ENCODE measurements at regions not wholly inside any gene's neighbourhood (a gene's known extent, or its start where the extent isn't known, plus 50 kb on each side); places are given as distances from the start of the nearest gene placed in this dataset.
"Not testable (repeated sequence)": the region's sequence is repeated elsewhere in the genome, so short reads cannot be mapped to it uniquely, and the experiment has no call there.

DNA sequence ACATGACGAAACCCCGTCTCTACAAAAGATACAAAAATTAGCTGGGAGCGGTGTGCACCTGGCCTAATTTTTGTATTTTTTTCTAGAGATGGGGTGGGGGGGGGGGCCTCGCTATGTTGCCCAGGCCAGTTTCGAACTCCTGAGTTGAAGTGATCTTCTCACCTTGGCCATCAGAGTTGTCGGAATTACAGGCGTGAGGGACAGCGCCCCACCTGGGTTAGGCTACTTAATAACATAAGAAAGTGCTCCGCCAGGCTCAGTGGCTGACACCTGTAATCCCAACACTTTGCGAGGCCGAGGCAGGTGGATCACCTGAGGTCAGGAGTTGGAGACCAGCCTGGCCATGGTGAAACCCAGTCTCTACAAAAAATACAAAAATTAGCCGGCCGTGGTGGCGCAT, 92.9 kb upstream of the METTL14 start:
- Mint-ChIP-seq H3K4me1 (peaks cover 8 to 19% (median 17%) of the 10 kb centered on the region in 7 donors), H3K4me3 (peak overlapping the region in 3 of 10 donors; percentile 91 to 97 (median 97)), H3K27ac (peak overlapping the region in 8 of 9 donors; percentile 98 to 100 (median 99))
- intact Hi-C loops (cut with micrococcal nuclease): loop anchor here (5.0 to 10.0 kb wide), 3 partner anchors 245 to 623 kb away; partner anchors contain the start of genes SEC24D (in 1 of the 2) and USP53 (in 1 of the 2)
- CTCF ChIA-PET; POLR2A ChIA-PET; H3K36me3 Mint-ChIP-seq; H3K9me3 ChIP-seq (ENCODE audit: control insufficient read depth in 2 of 3, low read length in 3 of 3); DNase-seq; H3K9me3 Mint-ChIP-seq; H3K4me1 ChIP-seq (ENCODE audit: control insufficient read depth in 2 of 2, insufficient read depth in 2 of 2, low read length in 2 of 2); H3K36me3 ChIP-seq (ENCODE audit: control insufficient read depth in 2 of 3, insufficient read depth in 3 of 3, low read length in 3 of 3); H3K27me3 Mint-ChIP-seq; H3K27me3 ChIP-seq (ENCODE audit: control insufficient read depth in 2 of 2, insufficient read depth in 2 of 2, low read length in 2 of 2); ATAC-seq: not testable (repeated sequence)
- peak overlapping the region; percentile 57 for H3K4me3 ChIP-seq (ENCODE audit: low read length)
- peak overlapping the region; percentile 73 for H3K27ac ChIP-seq (ENCODE audit: low read depth, low read length)

- H3K27ac Mint-ChIP-seq; H3K4me3 Mint-ChIP-seq; DNase-seq; H3K27ac ChIP-seq (ENCODE audit: low read depth, low read length); H3K9me3 ChIP-seq (ENCODE audit: control insufficient read depth in 2 of 3, low read length in 3 of 3); ATAC-seq; H3K27me3 ChIP-seq (ENCODE audit: control insufficient read depth in 2 of 2, insufficient read depth in 2 of 2, low read length in 2 of 2); H3K27me3 Mint-ChIP-seq; CTCF ChIA-PET; POLR2A ChIA-PET; H3K36me3 Mint-ChIP-seq; H3K4me3 ChIP-seq (ENCODE audit: low read length); H3K9me3 Mint-ChIP-seq; H3K4me1 ChIP-seq (ENCODE audit: control insufficient read depth in 2 of 2, insufficient read depth in 2 of 2, low read length in 2 of 2); H3K36me3 ChIP-seq (ENCODE audit: control insufficient read depth in 2 of 3, insufficient read depth in 3 of 3, low read length in 3 of 3): not testable (repeated sequence)
- peaks cover 8 to 12% (median 10%) of the 10 kb centered on the region in 7 donors for H3K4me1 Mint-ChIP-seq
- intact Hi-C loops (cut with micrococcal nuclease): loop anchor here in 1 of 2 donors (10.0 kb wide), 1 partner anchor 619 kb away; the partner anchor contains the start of gene USP53
Observed at GRCh38 chr4:118595883-118596282, 89.3 kb upstream of the METTL14 start.

DNA sequence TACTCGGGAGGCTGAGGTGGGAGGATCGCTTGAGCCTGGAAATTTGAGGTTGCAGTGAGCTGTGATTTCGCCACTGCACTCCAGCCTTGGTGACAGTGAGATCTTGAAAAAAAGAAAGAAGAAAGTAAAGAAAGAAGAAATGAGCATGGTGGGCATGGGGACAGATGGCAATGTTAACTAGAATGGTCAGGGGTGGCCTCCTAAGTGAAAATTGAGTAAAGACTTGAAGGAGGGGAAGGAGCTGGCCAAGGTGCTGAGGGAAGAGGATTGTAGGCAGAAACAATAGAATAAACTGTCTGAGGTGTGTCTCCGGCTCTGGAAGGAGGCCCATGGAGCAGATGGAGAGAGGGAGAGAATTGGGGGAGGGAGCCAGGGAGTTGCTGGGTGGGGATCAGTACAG, 60.1 kb upstream of the METTL14 start:
- H3K27me3 ChIP-seq (ENCODE audit: control insufficient read depth in 2 of 2, insufficient read depth in 2 of 2, low read length in 2 of 2); POLR2A ChIA-PET; H3K36me3 ChIP-seq (ENCODE audit: control insufficient read depth in 2 of 3, insufficient read depth in 3 of 3, low read length in 3 of 3); H3K4me1 ChIP-seq (ENCODE audit: control insufficient read depth in 2 of 2, insufficient read depth in 2 of 2, low read length in 2 of 2); H3K4me1 Mint-ChIP-seq; H3K27me3 Mint-ChIP-seq; CTCF ChIA-PET; H3K9me3 ChIP-seq (ENCODE audit: control insufficient read depth in 2 of 3, low read length in 3 of 3); H3K27ac Mint-ChIP-seq; H3K36me3 Mint-ChIP-seq; ATAC-seq; H3K9me3 Mint-ChIP-seq; H3K27ac ChIP-seq (ENCODE audit: low read depth, low read length); H3K4me3 ChIP-seq (ENCODE audit: low read length); DNase-seq; H3K4me3 Mint-ChIP-seq; intact Hi-C loops (cut with micrococcal nuclease): not testable (repeated sequence)

GRCh38 chr4:118629697-118630096, 55.5 kb upstream of the METTL14 start:
- H3K4me3 Mint-ChIP-seq; intact Hi-C loops (cut with micrococcal nuclease); H3K36me3 ChIP-seq (ENCODE audit: control insufficient read depth in 2 of 3, insufficient read depth in 3 of 3, low read length in 3 of 3); H3K27me3 Mint-ChIP-seq; H3K27me3 ChIP-seq (ENCODE audit: control insufficient read depth in 2 of 2, insufficient read depth in 2 of 2, low read length in 2 of 2); DNase-seq; H3K9me3 ChIP-seq (ENCODE audit: control insufficient read depth in 2 of 3, low read length in 3 of 3); H3K4me1 Mint-ChIP-seq; POLR2A ChIA-PET; H3K27ac ChIP-seq (ENCODE audit: low read depth, low read length); H3K4me3 ChIP-seq (ENCODE audit: low read length); ATAC-seq; CTCF ChIA-PET; H3K9me3 Mint-ChIP-seq; H3K4me1 ChIP-seq (ENCODE audit: control insufficient read depth in 2 of 2, insufficient read depth in 2 of 2, low read length in 2 of 2); H3K27ac Mint-ChIP-seq: not testable (repeated sequence)
- peaks cover 8 to 21% (median 9%) of the 10 kb centered on the region in 5 donors for H3K36me3 Mint-ChIP-seq

DNA sequence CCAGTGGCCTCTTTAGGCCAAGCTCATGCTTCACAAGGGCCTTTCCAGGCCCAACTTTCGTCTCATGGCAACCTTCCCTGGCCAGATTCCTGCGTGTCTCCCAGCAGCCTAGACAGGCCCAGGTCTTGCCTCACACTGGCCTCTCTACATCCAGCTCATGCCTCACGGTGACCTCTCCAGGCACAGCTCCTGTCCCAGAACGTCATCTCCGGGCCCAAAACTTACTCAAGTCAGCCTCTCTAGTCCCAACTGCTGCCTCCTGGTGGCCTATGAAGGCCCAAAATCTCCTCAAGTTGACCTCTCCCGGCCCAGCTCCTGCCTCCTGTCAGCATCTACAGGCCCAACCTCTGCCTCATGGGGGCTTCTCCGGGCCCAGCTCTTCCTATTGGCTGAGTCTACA, 54.3 kb upstream of the METTL14 start:
- H3K9me3 ChIP-seq (ENCODE audit: control insufficient read depth in 2 of 3, low read length in 3 of 3); DNase-seq; ATAC-seq; H3K27me3 Mint-ChIP-seq; H3K4me1 Mint-ChIP-seq; intact Hi-C loops (cut with micrococcal nuclease); H3K9me3 Mint-ChIP-seq; H3K4me3 Mint-ChIP-seq; H3K27ac ChIP-seq (ENCODE audit: low read depth, low read length); H3K4me3 ChIP-seq (ENCODE audit: low read length); H3K27me3 ChIP-seq (ENCODE audit: control insufficient read depth in 2 of 2, insufficient read depth in 2 of 2, low read length in 2 of 2); H3K36me3 ChIP-seq (ENCODE audit: control insufficient read depth in 2 of 3, insufficient read depth in 3 of 3, low read length in 3 of 3); POLR2A ChIA-PET; CTCF ChIA-PET; H3K4me1 ChIP-seq (ENCODE audit: control insufficient read depth in 2 of 2, insufficient read depth in 2 of 2, low read length in 2 of 2): not testable (repeated sequence)
- Mint-ChIP-seq H3K27ac (peak overlapping the region in 2 of 9 donors; percentile 55 to 56), H3K36me3 (peaks cover 8 to 21% (median 9%) of the 10 kb centered on the region in 5 donors)

- H3K36me3 ChIP-seq (ENCODE audit: control insufficient read depth in 2 of 3, insufficient read depth in 3 of 3, low read length in 3 of 3); H3K4me1 Mint-ChIP-seq; ATAC-seq; H3K27me3 ChIP-seq (ENCODE audit: control insufficient read depth in 2 of 2, insufficient read depth in 2 of 2, low read length in 2 of 2); H3K9me3 ChIP-seq (ENCODE audit: control insufficient read depth in 2 of 3, low read length in 3 of 3); H3K4me1 ChIP-seq (ENCODE audit: control insufficient read depth in 2 of 2, insufficient read depth in 2 of 2, low read length in 2 of 2); DNase-seq; H3K4me3 ChIP-seq (ENCODE audit: low read length); H3K27ac ChIP-seq (ENCODE audit: low read depth, low read length); CTCF ChIA-PET; H3K9me3 Mint-ChIP-seq; intact Hi-C loops (cut with micrococcal nuclease); H3K4me3 Mint-ChIP-seq; POLR2A ChIA-PET; H3K27me3 Mint-ChIP-seq: not testable (repeated sequence)
- peak overlapping the region in 3 of 9 donors; percentile 24 to 56 (median 55) for H3K27ac Mint-ChIP-seq
- H3K36me3 Mint-ChIP-seq: peaks cover 8 to 21% (median 9%) of the 10 kb centered on the region in 5 donors
Observed at GRCh38 chr4:118631321-118632050, 53.7 kb upstream of the METTL14 start.

DNA sequence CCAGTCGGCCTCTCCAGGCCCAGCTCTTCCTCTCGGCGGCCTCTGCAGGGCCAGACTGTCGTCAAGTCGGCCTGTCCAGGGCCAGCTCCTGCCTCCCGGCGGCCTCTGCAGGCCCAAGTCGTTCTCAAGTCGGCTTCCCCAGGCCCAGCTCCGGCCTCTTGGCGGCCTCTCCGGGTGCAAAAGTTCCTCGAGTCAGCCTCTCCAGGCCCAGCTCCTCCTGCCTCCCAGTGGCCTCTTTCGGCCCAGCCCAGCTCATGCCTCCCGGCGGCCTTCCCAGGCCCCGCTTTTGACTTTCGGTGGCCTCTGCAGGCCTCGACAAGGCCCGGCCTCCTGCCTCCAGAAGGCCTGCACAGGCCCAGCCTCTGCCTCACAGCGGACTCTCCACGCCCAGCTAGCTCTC, 51.7 kb upstream of the METTL14 start:
- H3K27ac ChIP-seq (ENCODE audit: low read depth, low read length); H3K4me3 Mint-ChIP-seq; POLR2A ChIA-PET; H3K9me3 ChIP-seq (ENCODE audit: control insufficient read depth in 2 of 3, low read length in 3 of 3); DNase-seq; H3K4me1 Mint-ChIP-seq; H3K4me1 ChIP-seq (ENCODE audit: control insufficient read depth in 2 of 2, insufficient read depth in 2 of 2, low read length in 2 of 2); H3K36me3 ChIP-seq (ENCODE audit: control insufficient read depth in 2 of 3, insufficient read depth in 3 of 3, low read length in 3 of 3); ATAC-seq; H3K27me3 Mint-ChIP-seq; H3K27me3 ChIP-seq (ENCODE audit: control insufficient read depth in 2 of 2, insufficient read depth in 2 of 2, low read length in 2 of 2); H3K9me3 Mint-ChIP-seq; intact Hi-C loops (cut with micrococcal nuclease); H3K27ac Mint-ChIP-seq; CTCF ChIA-PET; H3K4me3 ChIP-seq (ENCODE audit: low read length): not testable (repeated sequence)
- peaks cover 8 to 21% (median 9%) of the 10 kb centered on the region in 5 donors for H3K36me3 Mint-ChIP-seq
